Middle frontal gyrus (tissue), 1 donor: ENCODE measurements at regions not wholly inside any gene's neighbourhood (a gene's known extent, or its start where the extent isn't known, plus 50 kb on each side); places are given as distances from the start of the nearest gene placed in this dataset.

Experiments used
- DNase-seq: peaks from one replicate; pipeline ENCODE4 v3.0.0-alpha.2; 2015; ENCODE audit warnings: low spot score; ENCODE audit errors: extremely low spot score

- no peak for DNase-seq
Observed at GRCh38 chr2:128682266-128682665, 363.6 kb upstream of the HS6ST1 start.

GRCh38 chr2:128682729-128683284 lies 364.1 kb upstream of the HS6ST1 start:
- DNase-seq = no peak

- DNase-seq = no peak
Observed at GRCh38 chr2:128684523-128684922, 365.9 kb upstream of the HS6ST1 start.

GRCh38 chr2:128685841-128686496 lies 367.3 kb upstream of the HS6ST1 start:
- no peak for DNase-seq

- DNase-seq = no peak
Observed at GRCh38 chr2:128686497-128686859, 367.8 kb upstream of the HS6ST1 start.

DNA sequence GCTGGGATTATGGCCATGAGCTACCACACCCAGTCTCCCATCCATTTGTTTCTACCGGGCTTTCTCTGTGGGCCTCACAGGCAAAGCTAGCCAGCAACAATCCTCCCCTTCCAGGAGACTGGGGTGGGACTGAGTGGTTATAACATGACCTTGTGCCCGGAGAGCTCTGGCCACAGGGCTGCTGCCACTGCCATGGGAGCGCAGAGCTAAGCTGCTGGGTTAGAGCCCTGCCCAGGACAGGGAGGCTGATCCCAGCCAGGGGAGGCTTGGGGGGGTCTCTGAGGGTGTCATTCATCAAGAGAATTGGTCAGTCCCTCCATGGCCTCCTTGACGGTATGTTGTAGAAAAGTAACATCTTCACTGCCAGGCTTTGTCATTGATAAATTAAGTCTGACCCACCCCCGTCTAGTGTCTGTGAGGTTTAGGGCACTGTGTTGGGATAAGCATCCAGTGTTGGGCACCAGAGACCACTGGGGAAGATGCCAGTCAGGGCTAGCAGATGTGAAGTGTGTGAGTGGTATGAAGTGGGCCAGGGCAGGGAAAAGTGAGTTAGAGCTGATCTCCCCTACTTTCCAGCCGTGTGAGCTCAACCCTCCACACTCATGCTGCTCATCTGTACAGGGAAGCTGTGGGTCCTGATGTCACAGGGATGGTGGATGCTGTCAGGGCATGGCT lies 368.4 kb upstream of the HS6ST1 start:
- DNase-seq = no peak

DNA sequence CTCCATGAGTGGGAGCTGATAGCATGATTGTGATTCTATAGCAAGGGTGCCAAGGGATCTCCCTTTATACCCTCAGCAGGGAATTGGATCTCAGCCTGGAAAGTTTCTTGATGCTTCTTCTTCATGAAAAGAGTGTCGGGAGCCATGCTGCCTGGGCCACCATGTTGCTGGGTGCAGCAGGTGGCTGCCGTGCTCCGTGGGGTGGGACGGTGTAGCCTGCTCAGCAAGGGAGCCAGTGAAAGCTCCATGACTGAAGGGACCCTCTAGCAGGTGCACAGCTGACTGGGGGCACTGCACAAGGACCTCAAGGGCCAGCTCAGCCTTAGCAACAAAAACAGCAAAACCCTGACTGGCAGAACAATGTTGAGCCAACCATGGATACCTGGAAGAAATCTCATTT lies 368.9 kb upstream of the HS6ST1 start:
- DNase-seq = no peak

GRCh38 chr2:128689971-128690370 lies 371.3 kb upstream of the HS6ST1 start:
- no peak for DNase-seq

DNA sequence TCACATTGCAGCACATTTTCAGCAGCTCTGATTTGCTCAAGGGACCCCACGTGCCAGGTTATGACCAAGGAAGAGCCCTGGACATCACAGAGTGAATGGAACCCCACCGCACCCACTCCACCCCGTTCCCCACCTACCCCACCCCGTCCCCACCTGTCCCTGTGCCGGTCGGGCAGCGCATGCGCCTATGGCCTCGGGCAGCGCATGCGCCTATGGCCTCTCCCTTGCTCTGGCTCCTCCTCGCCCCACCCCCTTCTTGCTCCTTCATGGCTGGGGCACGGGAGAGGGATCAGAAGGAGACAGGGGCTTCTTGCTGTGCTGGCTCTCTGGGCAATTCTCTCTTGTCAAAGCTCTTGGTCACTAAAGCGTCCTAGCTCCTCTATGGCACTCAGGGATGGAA lies 371.8 kb upstream of the HS6ST1 start:
- no peak for DNase-seq

- DNase-seq = no peak
Observed at GRCh38 chr2:128690869-128691268, 372.2 kb upstream of the HS6ST1 start.

DNA sequence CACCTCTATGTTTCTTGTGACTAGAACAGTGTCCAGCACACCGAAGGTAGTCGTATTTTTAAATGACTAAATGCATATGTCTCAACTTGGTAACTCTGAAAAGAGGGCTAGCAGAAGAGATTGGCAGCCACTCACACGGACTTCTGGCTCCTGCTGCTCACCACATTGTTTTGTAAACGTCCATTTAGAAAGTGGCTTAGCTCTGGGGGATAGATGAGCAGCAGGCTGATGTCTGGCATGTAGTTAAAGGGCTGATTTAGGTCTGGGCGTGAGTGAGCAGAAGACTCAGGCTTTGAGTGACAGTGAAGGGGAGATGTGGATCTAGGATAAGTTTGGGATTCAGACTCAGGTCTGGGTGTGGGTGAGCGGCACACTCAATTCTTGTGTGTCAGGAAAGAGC lies 372.9 kb upstream of the HS6ST1 start:
- DNase-seq = no peak

DNA sequence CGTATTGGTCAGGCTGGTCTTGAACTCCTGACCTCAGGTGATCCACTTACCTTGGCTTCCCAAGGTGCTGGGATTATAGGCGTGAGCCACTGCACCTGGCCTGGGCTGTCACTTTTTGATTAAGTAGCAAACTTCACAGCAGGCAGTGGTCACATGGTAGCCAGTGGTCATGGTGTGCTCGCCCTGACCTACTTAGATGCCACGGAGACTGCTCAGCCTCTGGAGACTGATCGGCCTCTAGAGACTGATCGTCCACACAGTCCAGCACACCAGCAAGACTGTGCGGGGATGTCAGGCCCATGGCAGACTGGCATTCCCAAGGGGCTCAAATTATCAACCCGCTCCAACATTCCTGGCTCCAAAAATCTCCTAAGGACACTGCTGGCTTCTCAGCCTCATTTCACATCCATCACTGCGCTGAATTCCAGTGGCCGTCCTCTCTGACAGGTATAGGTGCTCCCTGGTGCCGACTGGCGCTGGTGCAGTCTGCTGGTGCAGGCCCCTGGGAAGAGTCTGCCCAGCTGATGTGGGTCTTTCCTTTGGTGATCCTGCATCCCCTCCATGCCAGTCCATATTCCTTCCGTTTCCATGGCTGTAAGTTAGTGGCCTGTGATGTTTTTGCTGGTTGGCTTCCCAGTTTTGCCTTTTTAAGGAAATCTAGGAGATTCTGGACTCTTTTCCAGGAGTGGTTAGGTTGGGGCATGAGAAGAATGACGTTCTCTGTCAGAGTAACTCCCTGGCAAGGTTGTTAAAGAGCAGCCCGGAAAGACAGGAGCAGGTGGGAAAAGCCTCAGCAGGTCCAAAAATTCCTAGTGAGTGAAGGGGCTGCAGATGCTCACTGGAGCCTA lies 374.5 kb upstream of the HS6ST1 start:
- no peak for DNase-seq

- no peak for DNase-seq
Observed at GRCh38 chr2:128693743-128694029, 375.0 kb upstream of the HS6ST1 start.

GRCh38 chr2:128695646-128696220 lies 377.1 kb upstream of the HS6ST1 start:
- peak; percentile 42 for DNase-seq

DNA sequence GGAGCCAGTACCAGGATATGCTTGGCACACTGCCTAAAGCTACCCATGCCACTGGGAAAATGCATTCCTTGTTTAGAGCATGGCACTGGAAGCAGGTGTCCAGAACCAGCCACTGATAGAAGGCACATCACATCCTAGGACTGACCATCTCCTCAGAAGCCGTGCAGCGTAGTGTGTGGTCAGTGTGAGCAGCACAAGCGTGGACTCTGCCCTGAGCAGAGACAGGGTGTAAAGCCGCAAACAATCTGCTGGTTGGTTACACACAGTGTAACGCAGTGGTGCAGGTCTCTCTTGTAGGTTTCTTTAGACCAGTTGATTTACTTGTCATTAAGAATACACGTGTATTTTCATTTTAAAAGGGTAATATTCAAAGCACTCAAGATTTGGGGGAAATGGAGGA lies 377.8 kb upstream of the HS6ST1 start:
- DNase-seq = no peak

GRCh38 chr2:128701418-128701817 lies 382.8 kb upstream of the HS6ST1 start:
- DNase-seq = no peak

DNA sequence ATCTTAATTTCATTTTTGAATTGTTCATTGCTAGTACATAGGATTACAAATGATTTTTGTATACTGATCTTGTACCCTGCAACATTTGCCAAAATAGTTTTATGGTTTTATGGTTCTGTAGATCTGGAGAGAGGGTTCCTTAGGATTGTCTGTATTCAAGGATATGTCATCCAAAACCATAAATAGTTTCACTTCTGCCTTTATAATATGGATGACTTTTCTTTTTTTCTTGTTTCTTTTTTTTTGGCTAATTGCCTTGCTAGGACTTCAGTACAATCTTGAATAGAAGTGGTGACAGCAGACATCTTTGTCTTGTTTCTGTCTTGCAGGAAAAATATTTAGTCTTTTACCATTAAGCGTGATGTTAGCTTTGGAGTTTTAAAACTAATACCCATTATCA lies 383.9 kb upstream of the HS6ST1 start:
- DNase-seq = no peak

DNA sequence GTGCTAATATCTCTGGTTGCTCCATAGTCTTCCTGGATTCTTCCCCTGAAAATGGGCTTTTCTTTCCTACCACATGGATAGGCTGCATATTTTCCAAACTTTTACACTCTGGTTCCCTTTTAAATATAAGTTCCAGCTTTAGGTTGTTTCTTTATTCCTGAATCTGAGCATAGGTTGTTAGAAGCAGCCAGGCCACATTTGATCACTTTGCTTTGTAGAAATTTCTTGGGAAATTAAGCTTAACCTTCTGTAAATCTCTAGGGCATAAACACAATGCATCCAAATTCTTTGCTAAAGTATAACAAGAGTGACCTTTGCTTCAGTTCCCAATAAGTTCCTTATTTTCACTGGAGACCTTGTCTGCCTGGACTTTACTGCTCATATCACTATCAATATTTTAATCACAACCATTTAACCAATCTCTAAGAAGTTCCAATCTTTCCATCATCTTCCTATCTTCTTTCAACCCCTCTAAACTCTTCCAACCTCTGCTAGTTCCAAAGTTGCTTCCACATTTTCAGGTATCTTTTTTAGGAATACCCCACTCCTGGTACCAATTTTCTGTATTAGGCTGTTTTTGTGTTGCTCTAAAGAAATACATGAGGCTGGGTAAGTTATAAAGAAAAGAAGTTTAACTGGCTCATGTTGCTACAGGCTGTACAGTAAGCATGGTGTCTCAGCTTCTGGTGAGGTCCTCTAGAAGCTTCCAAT lies 389.6 kb upstream of the HS6ST1 start:
- no peak for DNase-seq

DNA sequence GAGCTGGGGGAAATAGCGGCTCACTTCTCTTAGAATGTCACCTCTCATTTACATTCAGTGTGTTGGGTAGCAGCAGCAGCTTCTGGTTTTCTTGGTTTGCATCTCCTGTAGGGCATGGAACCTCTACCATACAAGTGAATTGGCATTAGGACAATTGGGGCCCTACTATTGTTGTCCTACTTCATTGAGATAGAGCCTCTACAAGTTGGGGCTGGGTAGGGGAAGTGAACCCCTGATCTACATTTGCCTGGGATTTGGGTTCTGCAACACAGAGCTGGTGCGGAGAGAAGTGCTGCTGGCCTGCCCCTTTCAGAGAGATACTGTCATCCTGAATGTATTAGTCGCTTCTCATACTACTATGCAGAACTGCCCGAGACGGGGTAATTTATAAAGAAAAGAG lies 391.6 kb upstream of the HS6ST1 start:
- no peak for DNase-seq

DNA sequence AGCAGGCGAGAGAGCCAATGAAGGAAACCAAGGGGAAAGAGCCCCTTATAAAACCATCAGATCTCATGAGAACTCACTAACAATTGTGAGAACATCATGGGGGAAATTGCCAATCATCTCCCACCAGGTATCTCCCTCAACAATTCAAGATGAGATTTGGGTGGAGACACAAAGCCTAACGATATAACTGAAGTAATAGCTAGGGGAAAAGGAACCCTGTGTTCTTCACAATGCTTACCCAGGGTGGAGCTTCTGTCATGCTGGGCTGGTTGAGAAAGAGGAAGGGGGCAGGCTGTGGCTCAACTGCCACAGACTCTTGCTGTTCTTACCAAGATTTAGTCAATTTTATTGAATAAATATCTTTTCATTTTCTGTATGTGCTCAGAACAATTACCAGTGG lies 392.1 kb upstream of the HS6ST1 start:
- no peak for DNase-seq

GRCh38 chr2:128714285-128714684 lies 395.6 kb upstream of the HS6ST1 start:
- no peak for DNase-seq
